ENCODE measurements at regions not wholly inside any gene's neighbourhood (a gene's known extent, or its start where the extent isn't known, plus 50 kb on each side); places are given as distances from the start of the nearest gene placed in this dataset.

- TF ChIP-seq CTCF (IDR thresholded peaks at IDR 0.05) (no peak), POLR2A (IDR thresholded peaks at IDR 0.05) (no peak)
These were observed 440.9 kb upstream of the SEL1L start for GRCh38 chr14:81974543-81974942.

All from sigmoid colon (tissue), 3 donors.